Stomach (tissue), 4 donors: ENCODE measurements at regions not wholly inside any gene's neighbourhood (a gene's known extent, or its start where the extent isn't known, plus 50 kb on each side); places are given as distances from the start of the nearest gene placed in this dataset.

ENCODE experiments used
- CTCF ChIP-seq, 7 experiments: fragments of 450-650 bp in 4 of 7; fragments of 200-600 bp in 3 of 7; sonication (generic) in 3 of 7; IDR thresholded peaks; one replicate each; pipeline ENCODE4 v1.5.1; 2016 to 2019; ENCODE audit warnings: antibody characterized with exemption in 7 of 7, control low read depth in 2 of 7, mild to moderate bottlenecking in 1 of 7
- EP300 ChIP-seq: sonication (generic); formaldehyde crosslinking; IDR thresholded peaks from one replicate; pipeline ENCODE4 v1.6.1; 2017; ENCODE audit warnings: antibody characterized with exemption
- POLR2A ChIP-seq, 4 donors: fragments of 450-650 bp; IDR thresholded peaks; one replicate each; pipeline ENCODE4 v1.6.1; 2016; ENCODE audit warnings: antibody characterized with exemption in 4 of 4, control low read depth in 2 of 4, mild to moderate bottlenecking in 1 of 4, moderate library complexity in 1 of 4

DNA sequence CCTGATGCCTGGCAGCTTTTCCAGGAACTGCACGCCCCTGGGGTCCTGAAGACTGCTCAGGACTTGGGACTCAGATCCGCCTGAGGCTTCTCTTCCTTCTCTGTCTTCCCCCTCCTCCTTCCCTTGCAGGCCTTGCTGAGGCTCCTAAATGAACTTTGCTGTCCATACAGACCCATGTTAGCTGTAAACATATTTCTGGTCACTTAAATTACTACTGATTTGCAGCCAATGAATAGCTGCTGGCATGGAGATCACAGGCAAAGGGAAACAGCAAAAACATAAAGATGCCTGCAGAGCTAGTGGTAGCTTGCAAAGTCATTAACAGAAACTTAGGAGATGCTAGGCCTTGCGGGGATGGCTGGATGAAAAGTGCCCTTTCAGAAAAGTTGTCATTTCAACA, 261.9 kb downstream of the GADD45G start:
- TF ChIP-seq CTCF (IDR thresholded peaks at IDR 0.05): no peak
- no peak for TF ChIP-seq POLR2A (IDR thresholded peaks at IDR 0.05)
- no peak for TF ChIP-seq EP300
